ENCODE measurements at regions not wholly inside any gene's neighbourhood (a gene's known extent, or its start where the extent isn't known, plus 50 kb on each side); places are given as distances from the start of the nearest gene placed in this dataset.
"Not testable (repeated sequence)": the region's sequence is repeated elsewhere in the genome, so short reads cannot be mapped to it uniquely, and the experiment has no call there.

GRCh38 chr17:13202835-13203234, 185.0 kb upstream of the ELAC2 start:
- DNase-seq, result no peak

GRCh38 chr17:13200671-13201070, 182.8 kb upstream of the ELAC2 start:
- DNase-seq, result no peak

- DNase-seq, result no peak
Measured at GRCh38 chr17:13199425-13199824, 181.6 kb upstream of the ELAC2 start.

- DNase-seq, result no peak
Measured at GRCh38 chr17:13197586-13197985, 179.8 kb upstream of the ELAC2 start.

- no peak for DNase-seq
Measured at GRCh38 chr17:13194887-13195286, 177.1 kb upstream of the ELAC2 start.

- DNase-seq, result peak; percentile 98
Measured at GRCh38 chr17:13182854-13183253, 165.0 kb upstream of the ELAC2 start.

- peak; percentile 98 for DNase-seq
Measured at GRCh38 chr17:13182450-13182849, 164.6 kb upstream of the ELAC2 start.

GRCh38 chr17:13181683-13182082, 163.9 kb upstream of the ELAC2 start:
- DNase-seq, result no peak

- DNase-seq, result no peak
Measured at GRCh38 chr17:13176436-13176835, 158.6 kb upstream of the ELAC2 start.

- no peak for DNase-seq
Measured at GRCh38 chr17:13171790-13172189, 154.0 kb upstream of the ELAC2 start.

- DNase-seq, result no peak
Measured at GRCh38 chr17:13162361-13162760, 144.5 kb upstream of the ELAC2 start.

- no peak for DNase-seq
Measured at GRCh38 chr17:13160790-13161189, 143.0 kb upstream of the ELAC2 start.

- no peak for DNase-seq
Measured at GRCh38 chr17:13160296-13160695, 142.5 kb upstream of the ELAC2 start.

- no peak for DNase-seq
Measured at GRCh38 chr17:13158494-13159240, 140.8 kb upstream of the ELAC2 start.

- no peak for DNase-seq
Measured at GRCh38 chr17:13157656-13158055, 139.8 kb upstream of the ELAC2 start.

GRCh38 chr17:13154930-13155329, 137.1 kb upstream of the ELAC2 start:
- no peak for DNase-seq

GRCh38 chr17:13154398-13154797, 136.6 kb upstream of the ELAC2 start:
- no peak for DNase-seq

GRCh38 chr17:13153036-13153435, 135.2 kb upstream of the ELAC2 start:
- no peak for DNase-seq

GRCh38 chr17:13152501-13152900, 134.7 kb upstream of the ELAC2 start:
- no peak for DNase-seq

- DNase-seq, result not testable (repeated sequence)
Measured at GRCh38 chr17:13150738-13151137, 132.9 kb upstream of the ELAC2 start.

GRCh38 chr17:13143001-13143400, 125.2 kb upstream of the ELAC2 start:
- DNase-seq, result no peak

- DNase-seq, result peak; percentile 76
Measured at GRCh38 chr17:13140750-13141149, 122.9 kb upstream of the ELAC2 start.

GRCh38 chr17:13135506-13135905, 117.7 kb upstream of the ELAC2 start:
- DNase-seq, result no peak

GRCh38 chr17:13134076-13134475, 116.2 kb upstream of the ELAC2 start:
- DNase-seq, result no peak

GRCh38 chr17:13131225-13131624, 113.4 kb upstream of the ELAC2 start:
- DNase-seq, result no peak
